Femur (tissue), 1 donor: ENCODE measurements at regions not wholly inside any gene's neighbourhood (a gene's known extent, or its start where the extent isn't known, plus 50 kb on each side); places are given as distances from the start of the nearest gene placed in this dataset.
"Not testable (repeated sequence)": the region's sequence is repeated elsewhere in the genome, so short reads cannot be mapped to it uniquely, and the experiment has no call there.

Experiments used
- DNase-seq: peaks from one replicate; pipeline ENCODE4 v3.0.0-alpha.2; 2017

DNA sequence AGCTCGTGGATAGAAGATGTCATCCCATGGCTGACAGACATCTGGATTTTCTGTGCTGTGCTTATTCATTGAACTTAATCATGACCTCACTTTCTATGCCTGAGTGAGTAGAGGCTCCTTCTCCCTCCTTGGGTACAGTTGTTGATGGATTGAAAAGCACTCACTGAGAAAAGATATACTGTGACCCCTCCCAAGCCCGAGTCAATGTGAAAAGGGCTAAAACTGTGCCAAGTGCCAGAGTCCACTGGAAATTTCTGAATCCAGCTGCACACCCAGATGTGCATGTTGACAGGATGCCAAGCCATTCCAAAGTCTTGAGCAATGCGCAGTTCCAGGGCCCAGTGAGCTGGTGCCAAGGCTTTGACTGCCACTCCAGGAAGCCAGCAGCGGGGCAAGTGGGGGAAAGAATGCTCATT lies 473.0 kb downstream of the NTRK2 start:
- DNase-seq = peak; percentile 63

DNA sequence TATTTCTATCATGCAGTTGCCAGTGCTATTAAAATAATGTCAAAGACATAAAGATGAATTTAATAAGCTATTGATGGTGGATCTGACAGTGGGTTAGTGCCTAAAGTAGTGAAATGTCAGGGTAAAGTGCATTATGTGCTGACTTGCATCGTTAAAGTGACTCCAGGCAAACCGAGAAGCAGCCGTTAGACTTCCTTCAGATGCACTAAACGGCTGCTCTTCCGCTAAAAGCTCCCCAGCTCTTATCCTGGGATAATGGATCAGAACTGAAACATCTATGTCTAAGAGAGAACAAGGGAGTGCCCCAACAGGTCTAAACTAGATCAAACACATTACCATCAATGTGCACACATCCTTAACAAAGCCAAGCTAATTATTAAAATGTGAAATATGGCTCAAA lies 468.2 kb downstream of the NTRK2 start:
- DNase-seq = no peak

- DNase-seq = no peak
Measured at GRCh38 chr9:85136987-85137386, 467.5 kb downstream of the NTRK2 start.

DNA sequence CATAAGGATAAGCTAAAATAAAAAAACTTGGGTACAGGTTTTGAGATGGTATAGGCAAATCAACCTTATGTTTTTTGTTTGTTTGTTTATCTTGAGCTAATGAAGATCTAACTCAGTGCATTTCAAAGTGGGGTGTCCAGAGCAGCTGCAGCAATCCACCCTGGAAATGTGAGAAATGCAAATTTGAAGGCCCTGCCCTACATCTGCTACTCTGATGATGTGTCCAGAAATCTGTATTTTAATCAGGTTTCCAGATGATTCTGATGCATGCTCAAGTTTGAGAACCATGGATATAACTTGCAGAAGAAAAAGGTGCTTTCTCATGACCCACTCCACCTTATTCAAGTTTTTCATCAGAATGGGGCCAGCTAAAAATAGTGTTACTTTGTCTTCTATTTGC lies 467.0 kb downstream of the NTRK2 start:
- no peak for DNase-seq

- DNase-seq = no peak
Measured at GRCh38 chr9:85130764-85131163, 461.2 kb downstream of the NTRK2 start.

DNA sequence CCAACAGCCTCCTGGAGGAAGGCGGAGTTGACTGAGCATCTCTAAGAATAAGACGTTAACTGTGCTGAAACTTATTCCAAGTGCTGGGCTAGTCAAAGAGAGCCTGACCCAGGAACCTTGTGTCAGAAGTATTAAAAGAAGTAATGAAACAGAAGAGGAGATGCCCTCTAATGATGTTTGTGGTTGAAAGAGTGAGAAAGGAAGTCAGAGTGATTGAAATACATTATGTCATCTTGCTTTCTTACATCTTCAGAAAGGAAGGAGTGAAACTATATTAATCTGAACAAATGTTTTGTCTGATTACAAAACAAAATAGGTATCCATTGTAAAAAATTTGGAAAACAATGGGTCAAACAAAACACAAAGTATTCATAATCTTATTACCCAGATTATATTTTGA lies 460.7 kb downstream of the NTRK2 start:
- no peak for DNase-seq

- DNase-seq = no peak
Measured at GRCh38 chr9:85129514-85129913, 460.0 kb downstream of the NTRK2 start.

GRCh38 chr9:85118990-85119755 lies 449.6 kb downstream of the NTRK2 start:
- no peak for DNase-seq

DNA sequence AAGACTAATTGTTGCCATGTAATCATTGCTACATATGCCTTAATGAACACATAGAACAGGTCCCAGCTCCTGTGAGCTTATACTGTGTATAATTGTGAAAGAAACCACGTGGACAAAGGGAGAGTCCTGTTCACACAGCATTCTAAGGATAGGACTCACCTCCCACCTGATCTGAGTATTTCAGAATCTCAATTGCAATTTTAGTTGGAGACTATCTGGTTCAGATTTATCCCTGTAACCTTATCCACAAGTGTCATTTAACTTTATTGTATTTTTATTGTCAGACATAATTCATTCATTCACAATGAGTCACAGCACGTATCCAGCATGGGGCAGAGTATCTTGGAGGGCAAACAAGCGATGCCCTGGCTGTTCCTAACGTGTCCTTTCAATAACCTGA lies 448.3 kb downstream of the NTRK2 start:
- DNase-seq = no peak

- no peak for DNase-seq
Measured at GRCh38 chr9:85115473-85115872, 445.9 kb downstream of the NTRK2 start.

DNA sequence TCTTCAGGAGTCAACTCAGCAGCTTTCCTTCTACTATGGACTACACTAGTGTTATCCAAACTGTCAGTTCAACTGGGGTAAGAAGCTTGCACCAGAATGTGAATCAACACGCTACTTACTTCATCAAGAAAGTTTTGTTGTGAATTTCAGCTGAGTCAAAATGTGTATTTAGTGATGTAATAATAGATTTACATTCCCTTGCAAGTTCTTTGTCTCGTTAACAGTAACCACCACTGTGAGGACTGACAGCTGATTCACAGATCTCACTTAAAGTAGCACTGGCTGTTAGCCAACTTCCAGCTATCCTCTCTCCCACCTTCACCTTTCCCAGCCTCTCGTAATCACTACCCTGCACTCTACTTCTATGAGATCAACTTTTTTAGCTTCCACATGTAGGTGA lies 445.3 kb downstream of the NTRK2 start:
- no peak for DNase-seq

DNA sequence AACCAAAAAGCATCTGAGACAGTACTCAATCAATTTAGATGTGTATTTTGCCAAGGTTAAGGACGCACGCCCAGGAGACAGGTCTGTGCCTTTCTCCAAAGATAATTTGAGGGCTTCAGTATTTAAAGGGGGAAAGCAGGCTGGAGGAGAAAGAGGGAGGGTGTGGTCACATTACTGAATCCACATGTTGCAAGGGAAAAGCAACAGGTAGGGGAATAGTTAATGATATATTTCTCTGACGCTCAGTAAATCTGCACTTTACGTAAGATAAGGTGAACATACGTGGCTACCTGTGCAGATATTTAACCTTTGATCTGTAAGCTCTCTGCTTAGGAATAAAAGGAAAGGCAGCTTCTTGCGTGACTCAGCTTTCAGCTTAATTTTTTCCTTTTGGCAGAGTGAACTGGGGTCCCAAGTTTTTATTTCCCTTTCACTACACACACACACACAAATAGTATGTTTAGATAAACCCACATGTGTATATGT lies 443.4 kb downstream of the NTRK2 start:
- DNase-seq = no peak

GRCh38 chr9:85112391-85112790 lies 442.9 kb downstream of the NTRK2 start:
- DNase-seq = no peak

DNA sequence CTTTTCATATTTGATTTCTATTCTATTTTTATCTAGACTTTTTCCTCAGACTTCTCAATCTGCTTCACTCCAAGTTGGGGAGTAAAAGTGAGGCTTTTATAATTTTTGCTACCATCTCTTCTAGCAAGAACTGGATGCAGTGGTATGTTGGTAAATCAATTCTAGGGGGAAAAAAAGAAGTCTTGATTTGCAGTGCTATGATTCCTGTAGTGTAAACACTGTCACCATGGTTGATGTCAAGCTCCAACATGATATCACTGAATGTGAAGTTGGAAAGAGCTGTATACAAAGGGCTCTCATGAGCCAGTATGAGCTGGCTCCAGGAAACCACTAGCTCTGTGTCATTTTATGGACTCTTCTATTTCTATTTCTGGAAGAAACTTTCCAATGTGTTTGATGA lies 439.2 kb downstream of the NTRK2 start:
- no peak for DNase-seq

DNA sequence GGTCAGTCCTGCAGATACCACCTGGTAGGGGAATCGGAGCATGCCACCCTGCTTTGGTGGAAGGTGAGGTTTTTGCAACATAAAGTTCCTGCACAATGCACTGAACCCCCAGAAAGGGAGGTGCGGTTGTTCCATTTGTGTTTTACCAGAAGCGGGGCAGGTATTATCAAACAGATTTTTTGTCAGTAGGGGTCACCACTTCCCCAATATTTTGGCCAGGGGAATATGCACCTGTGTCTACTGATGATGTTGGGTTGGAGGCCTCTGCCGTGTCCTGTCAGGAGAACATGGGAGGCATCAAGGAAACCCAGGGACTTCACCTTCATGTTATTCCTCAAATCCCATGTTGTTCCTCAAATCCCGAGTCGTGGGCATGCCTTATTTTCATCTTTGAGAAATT lies 438.7 kb downstream of the NTRK2 start:
- DNase-seq = no peak

- DNase-seq = peak; percentile 32
Measured at GRCh38 chr9:85089188-85089969, 419.9 kb downstream of the NTRK2 start.

DNA sequence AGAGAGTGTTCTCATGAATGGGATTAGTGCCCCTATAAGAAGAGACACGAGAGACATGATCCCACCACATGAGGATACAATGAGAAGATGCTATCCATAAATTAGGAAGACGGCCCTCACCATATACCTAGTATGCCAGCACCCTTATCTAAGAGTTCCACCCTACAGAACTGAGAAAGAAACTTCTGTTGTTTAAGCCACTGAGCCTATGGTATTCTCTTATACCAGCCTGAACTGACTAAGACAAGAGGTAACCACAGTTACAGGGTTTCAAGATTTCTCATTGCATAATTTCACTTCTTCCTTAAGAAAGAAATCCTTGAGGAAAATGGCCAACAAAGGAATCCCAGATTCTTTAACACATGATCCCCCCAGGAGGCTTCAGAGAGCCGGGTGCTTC lies 412.4 kb downstream of the NTRK2 start:
- DNase-seq = no peak

- no peak for DNase-seq
Measured at GRCh38 chr9:85079349-85079748, 409.8 kb downstream of the NTRK2 start.

DNA sequence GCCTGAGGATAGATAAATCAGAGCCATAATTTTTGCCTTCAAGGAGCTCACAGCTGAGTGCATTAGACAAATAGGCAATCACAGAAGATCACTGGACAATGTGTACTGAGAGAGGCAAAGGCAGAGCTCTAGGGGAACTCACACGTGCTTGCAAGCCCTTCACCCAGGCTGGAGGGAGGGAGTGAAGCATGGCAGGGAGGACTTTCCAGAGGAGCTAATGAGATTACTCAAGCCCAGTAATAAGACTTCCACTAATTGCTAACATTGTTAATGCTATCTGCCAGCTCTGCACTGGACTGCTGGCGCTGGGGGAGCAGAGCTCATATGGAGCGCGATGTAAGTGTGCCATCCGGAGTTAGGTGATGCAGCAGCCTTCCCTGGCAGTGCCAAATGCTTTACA lies 408.4 kb downstream of the NTRK2 start:
- DNase-seq = no peak

DNA sequence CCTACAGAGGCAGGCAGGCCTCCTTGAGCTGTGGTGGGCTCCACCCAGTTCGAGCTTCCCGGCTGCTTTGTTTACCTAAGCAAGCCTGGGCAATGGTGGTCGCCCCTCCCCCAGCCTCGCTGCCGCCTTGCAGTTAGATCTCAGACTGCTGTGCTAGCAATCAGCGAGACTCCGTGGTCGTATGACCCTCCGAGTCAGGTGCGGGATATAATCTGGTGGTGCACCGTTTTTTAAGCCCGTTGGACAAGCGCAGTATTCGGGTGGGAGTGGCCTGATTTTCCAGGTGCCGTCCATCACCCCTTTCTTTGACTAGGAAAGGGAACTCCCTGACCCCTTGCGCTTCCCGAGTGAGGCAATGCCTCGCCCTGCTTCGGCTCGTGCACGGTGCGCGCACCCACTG lies 407.6 kb downstream of the NTRK2 start:
- not testable (repeated sequence) for DNase-seq
